T-helper 1 cell (primary cell): ENCODE measurements at regions not wholly inside any gene's neighbourhood (a gene's known extent, or its start where the extent isn't known, plus 50 kb on each side); places are given as distances from the start of the nearest gene placed in this dataset.
"Not testable (repeated sequence)": the region's sequence is repeated elsewhere in the genome, so short reads cannot be mapped to it uniquely, and the experiment has no call there.

Experiments
- DNase-seq, 5 donors: peaks; one replicate each; pipeline ENCODE4 v3.0.0-alpha.2; 2012 to 2020

DNA sequence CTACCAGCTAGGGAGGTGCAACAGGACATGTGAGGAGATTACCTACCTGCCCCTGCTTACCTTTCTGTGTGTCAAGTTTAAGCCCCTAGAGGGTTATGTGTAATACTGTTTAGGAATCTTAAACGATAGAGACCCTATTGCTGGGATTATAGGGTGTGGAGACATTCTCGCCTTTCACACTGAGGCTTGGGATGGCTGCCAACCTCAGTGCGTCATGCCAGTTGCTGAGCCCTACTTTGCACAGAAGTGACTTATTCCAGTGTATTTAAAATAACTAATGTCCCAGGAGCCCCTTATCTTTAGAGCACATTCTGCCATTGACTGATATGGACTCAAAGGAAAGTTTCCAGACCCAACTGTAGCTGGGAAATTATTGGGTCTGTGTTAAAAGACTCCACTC is 76.6 kb upstream of the XPA start:
- no peak for DNase-seq

DNA sequence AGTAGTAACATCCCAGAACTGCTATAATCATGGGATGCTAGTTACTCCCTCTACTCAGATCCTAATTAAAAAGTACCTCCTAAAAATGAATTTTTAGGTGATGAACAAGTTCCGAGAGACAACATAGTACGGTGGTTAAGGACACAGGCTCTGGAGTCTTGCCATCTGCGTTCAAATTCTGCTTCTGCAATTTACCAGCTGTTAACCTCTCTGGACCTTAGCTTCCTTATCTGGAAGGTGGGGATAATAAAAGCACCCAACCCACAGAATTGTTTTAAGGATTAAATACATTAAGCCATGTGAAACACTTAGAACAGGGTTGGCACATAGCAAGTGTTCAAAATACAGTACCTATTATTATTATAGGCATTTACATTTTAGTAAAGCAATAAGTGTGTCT is 77.5 kb upstream of the XPA start:
- no peak for DNase-seq

DNA sequence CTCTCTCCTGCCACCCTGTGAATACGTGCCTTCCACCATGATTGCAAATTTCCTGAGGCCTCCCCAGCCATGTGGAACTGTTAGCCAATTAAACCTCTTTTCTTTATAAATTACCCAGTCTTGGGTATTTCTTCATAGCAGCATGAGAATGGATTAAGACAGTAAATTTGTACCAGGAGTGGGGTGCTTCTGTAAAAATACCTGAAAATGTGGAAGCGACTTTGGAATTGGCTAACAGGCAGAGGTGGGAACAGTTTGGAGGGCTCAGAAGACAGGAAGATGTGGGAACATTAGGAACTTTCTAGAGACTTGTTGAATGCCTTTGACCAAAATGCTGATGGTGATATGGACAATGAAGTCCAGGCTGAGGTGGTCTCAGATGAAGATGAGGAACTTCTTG is 74.3 kb upstream of the FOXE1 start:
- DNase-seq = not testable (repeated sequence)

DNA sequence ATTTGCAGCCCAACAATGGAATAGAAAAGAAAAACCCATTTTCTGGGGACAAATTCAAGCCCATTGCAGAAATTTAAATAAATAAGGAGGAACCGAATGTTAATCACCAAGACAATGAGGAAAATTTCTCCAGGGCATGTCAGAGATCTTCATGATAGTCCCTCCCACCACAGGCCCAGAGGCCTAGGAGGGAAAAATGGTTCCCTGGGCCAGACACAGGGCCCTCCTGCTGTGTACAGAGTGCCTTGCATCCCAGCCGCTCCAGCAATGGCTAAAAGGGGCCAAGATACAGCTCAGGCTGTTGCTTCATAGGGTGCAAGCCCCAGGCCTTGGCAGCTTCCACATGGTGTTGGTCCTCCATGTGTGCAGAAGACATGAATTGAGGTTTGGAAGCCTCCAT is 73.4 kb upstream of the FOXE1 start:
- DNase-seq = no peak

DNA sequence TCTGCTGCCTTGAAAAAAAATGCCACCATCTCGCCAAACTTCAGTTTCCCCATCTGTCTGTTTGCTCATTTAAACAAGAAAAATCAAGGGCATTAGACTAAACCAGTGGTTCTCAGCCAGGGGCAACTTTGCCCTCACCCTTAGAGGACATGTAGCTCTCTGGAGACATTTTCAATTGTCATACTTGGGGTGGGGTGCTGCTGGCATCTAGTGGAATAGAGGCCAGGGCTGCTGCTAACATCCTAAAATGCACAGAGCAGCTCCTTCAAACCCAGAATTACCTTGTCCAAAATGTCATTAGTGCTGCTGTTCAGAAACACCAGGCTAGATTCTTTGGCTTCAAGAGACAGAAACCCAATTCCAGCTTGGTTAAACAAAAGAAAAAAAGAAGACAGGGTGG is 71.1 kb upstream of the FOXE1 start:
- DNase-seq = no peak

- no peak for DNase-seq
These were observed 66.7 kb upstream of the FOXE1 start for GRCh38 chr9:97786341-97786740.

- no peak for DNase-seq
These were observed 65.5 kb upstream of the FOXE1 start for GRCh38 chr9:97787551-97787950.

GRCh38 chr9:97788763-97789663 is 64.0 kb upstream of the FOXE1 start:
- no peak for DNase-seq

- DNase-seq = no peak
These were observed 62.5 kb upstream of the FOXE1 start for GRCh38 chr9:97790542-97790941.

GRCh38 chr9:97791542-97791941 is 61.5 kb upstream of the FOXE1 start:
- DNase-seq = no peak

- no peak for DNase-seq
These were observed 60.0 kb upstream of the FOXE1 start for GRCh38 chr9:97793067-97793466.

- no peak for DNase-seq
These were observed 58.4 kb upstream of the FOXE1 start for GRCh38 chr9:97794666-97795065.

- DNase-seq = not testable (repeated sequence)
These were observed 56.9 kb upstream of the FOXE1 start for GRCh38 chr9:97796176-97796575.

GRCh38 chr9:97801180-97801579 is 51.8 kb upstream of the FOXE1 start:
- DNase-seq = no peak

DNA sequence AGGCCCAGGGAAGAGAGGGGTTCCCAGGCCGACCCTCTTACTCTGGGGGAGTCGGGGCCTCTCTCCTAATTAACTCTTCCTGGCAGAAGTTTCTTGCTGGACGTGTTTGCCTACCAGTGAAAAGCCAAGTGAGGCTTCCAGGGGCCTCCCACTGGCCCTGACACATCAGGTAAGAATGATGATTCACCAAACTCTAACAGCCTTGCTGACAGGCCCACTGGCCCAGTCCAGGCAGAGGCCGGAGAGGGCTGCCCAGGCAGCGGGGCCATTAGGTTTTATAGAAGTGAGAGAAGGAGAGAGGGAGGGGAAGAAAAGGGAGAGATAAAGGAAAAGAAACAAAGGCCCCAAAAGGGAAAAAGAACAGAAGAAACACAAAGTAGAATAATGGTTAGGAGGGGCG is 50.8 kb upstream of the FOXE1 start:
- DNase-seq = no peak

DNA sequence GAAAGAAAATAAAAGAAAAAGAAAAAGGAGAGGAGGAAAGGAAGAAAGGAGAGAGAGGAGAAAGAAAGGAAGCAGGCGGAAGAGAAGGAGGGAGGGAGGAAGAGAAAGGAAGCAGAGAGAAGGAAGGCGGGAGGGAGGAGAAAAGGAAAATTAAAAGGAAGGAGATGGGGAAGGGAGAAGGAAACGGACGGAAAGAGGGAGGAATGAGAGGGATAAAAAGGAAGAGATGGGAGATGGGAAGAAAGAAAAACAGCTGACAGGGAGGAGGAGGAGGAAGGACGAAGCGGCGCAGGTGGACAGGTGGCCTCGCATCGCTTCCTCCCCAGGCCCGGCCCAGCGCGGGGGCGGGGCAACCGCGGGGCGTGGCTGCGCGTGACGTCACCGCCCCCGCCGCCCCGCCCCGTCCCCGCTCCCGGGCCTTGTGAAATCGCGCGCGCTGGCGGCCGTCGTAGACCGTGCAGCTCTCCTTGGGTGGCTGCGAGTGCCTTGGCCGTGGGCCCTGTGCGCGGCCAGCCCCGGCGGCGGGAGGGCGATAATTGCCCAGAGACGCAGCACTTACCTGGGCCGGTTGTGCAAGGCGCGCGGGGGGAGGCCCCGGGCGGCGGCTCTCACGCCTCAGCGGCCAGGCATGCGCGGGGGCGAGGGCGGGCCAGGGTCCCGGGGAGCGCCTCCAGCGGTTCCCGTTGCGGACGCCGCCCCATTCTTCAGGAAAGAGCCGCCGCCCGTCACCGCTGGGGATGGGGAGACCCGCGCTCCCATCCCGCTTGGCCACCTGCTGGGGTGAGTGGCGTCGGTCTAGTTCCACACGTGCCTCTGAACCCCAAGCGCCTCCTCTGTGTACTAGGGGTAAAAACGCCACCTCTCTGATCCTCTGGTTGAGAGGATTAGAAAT is 49.6 kb upstream of the FOXE1 start:
- peak; percentile 58 to 77 (median 67) for DNase-seq
